ENCODE measurements at regions not wholly inside any gene's neighbourhood (a gene's known extent, or its start where the extent isn't known, plus 50 kb on each side); places are given as distances from the start of the nearest gene placed in this dataset.

GRCh38 chr14:96949594-96949993 lies 152.4 kb downstream of the VRK1 start:
- TF ChIP-seq CTCF (conservative IDR thresholded peaks at IDR 0.05 in 1 of 2, IDR thresholded peaks at IDR 0.05 in 1 of 2; ENCODE audit: extremely low read depth in 1 of 2, insufficient read depth in 1 of 2, low read depth in 1 of 2, low read length in 2 of 2) (no peak), EZH2 (IDR thresholded peaks at IDR 0.05; ENCODE audit: borderline replicate concordance, low read length) (no peak)

All from mammary epithelial cell (primary cell).